ENCODE measurements at regions not wholly inside any gene's neighbourhood (a gene's known extent, or its start where the extent isn't known, plus 50 kb on each side); places are given as distances from the start of the nearest gene placed in this dataset.

- 0% methylated on average over 5 of the region's 5 CpGs for WGBS (ENCODE audit: insufficient coverage, low coverage, missing lambda C conversion rate)
- BruUV-seq (replicated peaks): no TSS peak
- POLR2A ChIA-PET: no interaction called here
Measured at GRCh38 chr2:38187541-38188011, 111.6 kb upstream of the CYP1B1 start.

More at GRCh38 chr2:38187541-38188011, 111.6 kb upstream of the CYP1B1 start:
- intact Hi-C loops (cut with micrococcal nuclease) (no loop called here), in situ Hi-C loops (cut with MboI) (no loop called here)
- ATAC-seq: no peak
- no peaks in the 10 kb centered on the region for H3K79me2 ChIP-seq (ENCODE audit: control insufficient read depth, insufficient read depth, low read length)
- FAIRE-seq: no peak
- CTCF ChIA-PET (ENCODE audit: low intra/inter-chr PET ratio): no interaction called here
- 0 out of 2 replicates have a peak, but pooled peaks cover 2% of the 10 kb centered on the region for H3K9me3 ChIP-seq (replicated peaks; ENCODE audit: control insufficient read depth, insufficient read depth, low read depth, low read length)
- no peaks in the 10 kb centered on the region for H3K9me1 ChIP-seq (ENCODE audit: control insufficient read depth, insufficient read depth, low read length)
- H4K20me1 ChIP-seq (replicated peaks; ENCODE audit: control insufficient read depth, insufficient read depth, low read length): no peaks in the 10 kb centered on the region
- DNase-seq (ENCODE audit: extremely low read depth in 1 of 4, low spot score in 3 of 4): no peak
- no peaks in the 10 kb centered on the region for H3K4me1 ChIP-seq (replicated peaks in 1 of 2; ENCODE audit: control insufficient read depth in 2 of 2, insufficient read depth in 2 of 2, low read length in 2 of 2)
- H3K4me3 ChIP-seq: no peak overlapping the region
- no peak overlapping the region for H2AFZ ChIP-seq (ENCODE audit: low read depth, low read length)
- TF ChIP-seq JUNB (CRISPR knock-in tag; conservative IDR thresholded peaks at IDR 0.05) (no peak), ZNF445 (CRISPR knock-in tag; IDR thresholded peaks at IDR 0.05; ENCODE audit: low read depth) (no peak), ZEB2 (IDR thresholded peaks at IDR 0.05) (no peak), HES1 (IDR thresholded peaks at IDR 0.05; ENCODE audit: low read depth) (no peak), SP2 (IDR thresholded peaks at IDR 0.05; ENCODE audit: extremely low read depth, low read depth, low read length, poor library complexity, severe bottlenecking) (no peak), SPI1 (IDR thresholded peaks at IDR 0.05; ENCODE audit: borderline replicate concordance, low read depth, low read length) (no peak), PHF20 (IDR thresholded peaks at IDR 0.05; ENCODE audit: partially characterized antibody) (no peak), MEIS2 (IDR thresholded peaks at IDR 0.05; ENCODE audit: partially characterized antibody) (no peak), ZNF282 (CRISPR knock-in tag; IDR thresholded peaks at IDR 0.05) (no peak), HDAC6 (IDR thresholded peaks at IDR 0.05; ENCODE audit: low read depth, low read length) (no peak), NONO (IDR thresholded peaks at IDR 0.05; ENCODE audit: low read depth in 2 of 2, low read length in 1 of 2) (no peak), RBM39 (optimal IDR thresholded peaks at IDR 0.05; ENCODE audit: low read depth, low read length) (no peak), POLR2H (tag; IDR thresholded peaks at IDR 0.05; ENCODE audit: low read depth) (no peak), RBBP5 (IDR thresholded peaks at IDR 0.05; ENCODE audit: borderline replicate concordance, insufficient read depth, low read length, poor library complexity, severe bottlenecking) (no peak), PBX2 (CRISPR knock-in tag; IDR thresholded peaks at IDR 0.05; ENCODE audit: low read depth) (no peak), PBX2 (tag; conservative IDR thresholded peaks at IDR 0.05; ENCODE audit: low read depth) (no peak)
- no peak overlapping the region for H3K9ac ChIP-seq (ENCODE audit: insufficient read depth in 1 of 2, low read depth in 2 of 2, low read length in 2 of 2)
- no peaks in the 10 kb centered on the region for H3K36me3 ChIP-seq (ENCODE audit: control insufficient read depth, insufficient read depth, low read length)
- no peak overlapping the region for H3K27ac ChIP-seq (ENCODE audit: extremely low read depth, low read depth, low read length)
- H3K27me3 ChIP-seq (ENCODE audit: control insufficient read depth in 2 of 2, insufficient read depth in 2 of 2, low read length in 2 of 2): peaks cover 3% of the 10 kb centered on the region in 2 experiments; a peak in 2 of 5 replicates
- no peak overlapping the region for H3K4me2 ChIP-seq (ENCODE audit: insufficient read depth, low read length)

All from K562 (cell line).